ENCODE measurements at regions not wholly inside any gene's neighbourhood (a gene's known extent, or its start where the extent isn't known, plus 50 kb on each side); places are given as distances from the start of the nearest gene placed in this dataset.

DNA sequence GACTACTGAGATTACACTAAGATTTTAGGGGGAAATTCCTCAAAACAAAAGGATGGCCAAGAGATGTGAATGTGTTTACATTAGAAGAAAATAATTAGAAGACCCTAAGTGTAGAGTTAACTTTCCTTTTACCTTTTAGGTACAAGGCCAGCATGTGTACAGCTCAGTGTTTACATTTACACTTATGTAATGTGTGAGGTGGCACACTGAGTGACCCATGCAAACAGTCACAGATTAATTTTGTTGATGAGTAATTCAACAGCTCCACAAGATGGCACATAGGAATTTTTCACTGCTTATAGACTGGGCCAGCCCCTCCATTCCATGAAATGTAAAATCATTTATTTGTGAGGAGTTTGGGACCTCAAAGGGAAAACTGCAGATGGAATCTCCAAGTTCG lies 90.1 kb upstream of the SLC12A2 start:
- DNase-seq = no peak

DNA sequence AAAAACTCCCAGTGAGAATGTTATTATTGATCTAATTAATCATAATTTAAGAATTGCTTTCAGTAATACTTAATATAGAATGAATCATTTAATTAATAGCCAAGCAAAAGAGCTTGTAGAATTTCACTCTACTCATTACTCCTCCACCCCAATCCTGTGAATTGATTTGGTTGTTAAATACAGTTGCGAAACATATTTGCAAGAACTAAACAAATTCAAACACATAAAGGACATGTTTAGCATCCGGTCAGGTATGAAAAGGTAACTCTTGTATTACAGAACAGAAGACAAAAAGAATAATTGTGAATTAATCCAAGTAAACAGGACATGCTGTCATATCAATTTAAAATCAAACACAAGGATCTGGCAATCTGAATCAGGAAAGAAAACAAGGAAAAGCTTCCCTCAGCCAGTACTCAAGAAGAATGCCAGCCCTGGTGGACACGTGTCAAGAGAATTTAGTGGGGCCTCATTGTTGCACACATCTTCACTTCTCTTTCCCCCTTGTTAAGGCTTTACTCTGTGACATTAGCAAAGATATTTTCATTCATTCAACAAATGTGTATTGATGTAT lies 89.4 kb upstream of the SLC12A2 start:
- DNase-seq = no peak

DNA sequence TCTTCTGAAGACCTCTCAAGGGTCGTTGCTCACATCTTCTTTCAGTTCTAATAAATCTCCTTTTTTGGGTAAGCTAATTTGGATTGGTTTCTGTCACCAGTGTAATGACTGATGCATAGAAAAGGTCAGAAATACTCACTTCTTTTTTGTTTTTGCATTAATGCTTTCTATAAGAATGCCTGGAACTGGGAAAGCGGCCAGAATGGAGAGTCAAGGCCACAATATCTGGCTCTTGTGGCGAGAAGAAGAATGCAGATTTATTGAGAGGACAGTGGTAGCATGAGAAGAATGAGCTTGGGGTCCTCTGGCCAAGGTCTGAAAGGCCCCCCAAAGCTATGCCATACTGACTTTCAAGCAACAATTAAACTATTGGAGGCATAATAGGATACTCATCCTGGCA lies 88.0 kb upstream of the SLC12A2 start:
- DNase-seq = no peak

DNA sequence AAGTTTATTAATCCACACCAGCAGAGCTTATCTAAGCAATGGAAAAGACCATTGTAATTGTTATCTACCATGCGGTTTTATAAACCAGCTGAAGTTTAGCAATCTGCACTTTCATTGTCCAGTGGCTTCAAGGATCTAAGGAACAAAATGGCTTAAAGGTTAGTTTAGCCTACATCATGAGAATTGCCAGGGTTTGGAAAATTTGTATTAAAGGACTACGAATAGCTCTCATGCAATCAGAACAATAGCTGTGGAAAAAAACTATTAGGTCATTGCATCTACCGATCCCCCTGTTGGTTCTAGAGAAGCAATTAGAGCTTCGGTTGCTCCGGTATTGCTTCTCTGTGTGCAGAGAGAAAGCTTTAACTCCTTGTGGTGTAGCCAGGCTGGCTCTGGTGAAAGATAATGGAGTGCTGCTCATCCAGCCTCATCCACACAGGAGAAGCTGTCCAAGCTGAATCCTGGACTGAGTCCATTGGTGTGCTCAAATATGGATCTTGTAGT lies 86.3 kb upstream of the SLC12A2 start:
- DNase-seq = no peak

DNA sequence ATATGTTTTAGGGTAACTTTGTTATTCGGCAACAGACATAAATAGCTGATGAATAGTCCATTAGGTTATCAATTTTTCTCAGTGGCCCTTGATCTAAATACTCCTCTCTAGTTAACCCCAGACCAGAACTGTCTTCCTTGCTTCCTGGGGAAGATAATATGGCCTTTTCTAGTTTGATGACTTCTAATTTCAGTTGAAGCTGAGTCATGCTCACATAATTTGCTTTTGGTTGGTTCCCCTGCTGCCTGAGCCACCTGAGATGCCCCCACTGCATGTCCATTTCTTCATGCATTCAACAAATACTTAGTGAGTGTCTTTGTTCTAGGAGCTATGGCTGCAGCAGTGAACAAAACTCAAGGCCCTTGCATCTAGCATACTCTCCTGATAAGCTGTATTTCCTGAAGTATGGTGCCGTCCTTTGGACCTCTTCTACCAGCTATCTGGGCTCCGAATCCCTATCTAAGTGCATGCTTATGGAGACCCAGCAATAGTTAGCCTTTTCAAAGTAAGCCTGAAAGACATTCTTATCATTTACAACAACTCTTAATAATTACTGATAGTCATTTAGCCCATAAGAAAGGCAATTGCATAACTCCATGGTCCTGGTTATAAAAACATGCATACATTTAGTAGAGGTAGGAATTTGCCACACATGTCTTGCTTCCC lies 84.5 kb upstream of the SLC12A2 start:
- no peak for DNase-seq

DNA sequence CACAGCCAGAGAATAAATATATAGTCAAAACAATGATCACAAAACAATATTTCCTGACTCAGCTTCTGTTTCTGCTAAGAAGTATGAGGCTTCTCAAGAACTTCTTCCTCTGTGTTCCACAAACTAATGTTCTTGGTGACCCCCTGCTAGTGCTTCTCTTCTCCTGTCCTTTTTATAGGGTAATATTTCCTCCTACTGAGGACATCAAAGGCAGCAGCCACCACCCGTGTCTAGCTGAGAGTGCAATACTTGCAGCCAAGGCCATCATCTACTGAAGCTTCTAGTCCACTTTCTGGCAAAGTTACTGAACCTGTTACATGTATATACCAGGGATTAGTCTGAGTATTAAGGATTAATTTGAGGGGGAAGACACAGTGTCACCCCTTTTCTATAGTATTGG lies 83.7 kb upstream of the SLC12A2 start:
- DNase-seq = no peak

DNA sequence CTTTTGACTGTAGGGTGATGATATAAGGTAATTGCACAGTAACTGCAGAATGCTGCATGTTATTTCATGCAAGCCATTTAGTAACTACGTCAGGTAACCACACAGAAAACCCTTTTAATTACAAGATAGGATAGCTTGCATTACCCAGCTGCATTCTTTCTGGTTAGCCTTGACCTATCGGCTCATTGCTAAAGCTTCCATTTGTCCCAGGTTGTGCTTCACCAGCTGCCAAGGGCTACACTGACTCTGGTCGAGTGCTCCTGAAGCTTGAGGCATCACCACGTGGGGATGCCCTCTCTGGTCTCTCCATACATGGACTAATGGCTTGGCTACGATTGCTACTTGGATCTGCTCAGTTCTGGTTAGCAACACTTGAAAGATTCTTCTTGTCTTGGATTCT lies 81.1 kb upstream of the SLC12A2 start:
- DNase-seq = no peak

DNA sequence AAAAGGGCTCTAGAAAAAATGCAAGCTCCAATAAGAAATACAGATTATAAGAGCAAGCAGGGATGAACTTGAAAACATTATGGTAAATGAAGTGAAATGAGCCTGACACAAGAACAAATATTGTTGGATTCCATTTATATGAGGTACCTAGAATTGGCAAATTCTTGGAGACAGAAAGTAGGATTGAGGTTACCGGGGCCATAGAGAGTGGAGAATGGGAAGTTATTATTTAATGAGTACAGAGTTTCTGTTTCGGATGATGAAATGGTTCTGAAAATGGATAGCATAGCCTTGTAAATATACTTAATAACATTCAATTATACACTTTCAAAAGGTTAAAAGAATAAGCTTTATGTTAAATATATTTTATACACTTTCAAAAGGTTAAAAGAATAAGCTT lies 75.6 kb upstream of the SLC12A2 start:
- no peak for DNase-seq

DNA sequence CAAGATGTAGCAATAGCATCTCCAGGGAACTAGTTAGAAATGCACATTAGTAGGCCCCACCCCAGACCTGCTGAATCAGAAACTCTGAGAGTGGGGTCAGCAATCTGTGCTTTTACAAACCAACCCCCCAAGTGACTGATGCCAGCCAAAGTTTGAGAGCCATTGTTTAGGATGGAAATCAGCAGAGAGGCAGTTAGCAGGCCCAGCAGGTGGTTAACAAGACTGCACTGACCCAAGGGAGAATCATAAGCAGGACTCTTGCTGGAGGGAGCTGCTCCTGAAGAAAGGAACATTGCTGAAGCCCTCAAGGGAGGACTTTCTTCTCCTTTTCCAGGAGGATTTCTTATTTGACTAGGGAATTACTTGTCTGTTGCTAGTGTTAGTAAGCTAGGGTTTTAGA lies 74.2 kb upstream of the SLC12A2 start:
- peak in 1 of 2 experiments; percentile 39 for DNase-seq

DNA sequence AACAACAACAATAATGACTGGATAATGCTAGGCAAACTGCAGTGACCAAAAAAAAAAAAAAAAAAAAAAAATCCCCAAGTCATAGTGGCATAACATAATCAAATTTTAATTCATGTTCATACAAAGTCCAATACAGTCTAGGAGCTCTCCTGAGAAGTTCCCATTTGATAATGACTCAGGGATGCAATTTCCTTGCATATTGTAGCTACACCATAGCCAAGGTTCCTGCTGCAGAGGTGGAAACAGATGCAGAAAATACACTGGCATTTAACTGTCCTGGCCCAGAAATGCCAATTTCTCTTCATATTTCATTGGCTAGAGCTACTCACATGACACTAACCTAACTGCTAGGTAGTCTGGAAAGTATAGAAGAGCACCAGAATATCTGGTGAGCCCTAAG lies 72.2 kb upstream of the SLC12A2 start:
- no peak for DNase-seq

DNA sequence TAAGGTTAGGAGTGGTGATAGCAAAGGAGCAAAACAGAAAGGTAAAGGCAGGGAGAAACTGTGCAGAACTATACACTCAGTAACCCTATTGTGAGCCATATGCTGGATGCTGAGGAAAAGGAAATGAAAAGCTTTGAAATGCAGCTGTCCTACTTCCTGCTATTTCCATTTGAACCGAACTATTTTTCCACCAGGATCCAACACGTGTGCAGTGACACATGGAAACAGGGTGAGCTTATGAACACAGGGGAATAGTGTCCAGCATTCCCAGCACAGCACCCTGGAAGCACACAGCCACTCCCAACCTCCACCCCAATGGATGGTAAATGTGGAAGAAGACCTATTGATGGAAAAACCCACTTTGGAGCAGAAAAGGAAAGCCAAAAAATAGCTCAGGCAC lies 69.0 kb upstream of the SLC12A2 start:
- DNase-seq = peak in 1 of 2 experiments; percentile 8

DNA sequence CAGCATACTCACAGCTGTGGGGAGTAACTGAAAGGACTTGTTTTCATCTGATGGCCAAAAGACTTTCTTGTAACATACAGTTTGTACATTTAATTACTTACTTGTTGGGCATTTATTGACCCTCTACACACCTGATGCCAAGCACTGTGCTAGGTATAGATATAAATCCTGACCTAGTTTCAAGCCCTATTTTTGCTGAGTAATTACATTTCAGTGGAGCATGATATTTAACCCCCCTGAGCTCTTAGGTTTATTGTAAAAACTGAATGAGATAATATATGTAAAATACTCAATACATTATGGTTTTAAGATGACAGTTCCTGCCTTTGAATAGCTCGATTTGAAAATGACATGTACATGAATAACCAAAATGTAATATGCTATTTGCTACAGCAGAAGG lies 68.1 kb upstream of the SLC12A2 start:
- no peak for DNase-seq

DNA sequence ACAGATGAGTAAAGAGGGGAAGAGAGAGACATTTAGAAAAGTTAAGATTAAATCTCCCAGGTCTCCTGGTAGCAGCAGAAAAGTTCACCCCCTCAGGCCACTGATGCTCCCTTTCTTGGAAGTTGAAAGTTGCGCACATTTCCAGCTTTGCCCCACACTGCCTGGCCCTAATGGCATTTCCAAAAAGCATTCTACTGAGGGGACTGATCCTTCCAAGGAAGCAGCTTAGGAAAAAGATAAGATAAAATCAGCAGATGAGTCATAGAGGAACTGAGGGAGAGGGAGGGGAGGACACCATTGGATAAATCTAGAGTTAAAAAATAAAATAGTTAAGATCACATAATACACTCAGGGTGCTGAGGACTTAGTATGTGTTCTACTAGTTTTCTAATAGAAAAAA lies 67.6 kb upstream of the SLC12A2 start:
- no peak for DNase-seq

DNA sequence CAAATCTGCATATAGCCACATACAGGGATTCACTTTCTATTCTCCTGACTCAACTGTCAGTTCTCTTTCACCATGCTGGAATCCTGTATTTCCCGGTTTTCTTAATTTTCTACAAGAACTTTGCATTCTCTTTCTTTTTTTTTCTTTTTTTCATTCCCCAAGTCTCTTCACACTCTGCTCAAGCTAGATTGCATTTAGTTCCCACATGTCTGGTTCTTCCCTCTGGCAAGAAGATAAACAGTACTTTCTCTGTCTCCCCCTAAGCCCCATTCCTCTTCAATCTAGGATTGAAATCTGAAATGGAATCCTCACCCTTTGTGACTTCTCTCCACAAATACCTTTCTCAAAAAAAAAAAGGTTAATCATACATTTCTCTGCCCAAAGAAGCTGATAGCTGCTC lies 64.2 kb upstream of the SLC12A2 start:
- no peak for DNase-seq

DNA sequence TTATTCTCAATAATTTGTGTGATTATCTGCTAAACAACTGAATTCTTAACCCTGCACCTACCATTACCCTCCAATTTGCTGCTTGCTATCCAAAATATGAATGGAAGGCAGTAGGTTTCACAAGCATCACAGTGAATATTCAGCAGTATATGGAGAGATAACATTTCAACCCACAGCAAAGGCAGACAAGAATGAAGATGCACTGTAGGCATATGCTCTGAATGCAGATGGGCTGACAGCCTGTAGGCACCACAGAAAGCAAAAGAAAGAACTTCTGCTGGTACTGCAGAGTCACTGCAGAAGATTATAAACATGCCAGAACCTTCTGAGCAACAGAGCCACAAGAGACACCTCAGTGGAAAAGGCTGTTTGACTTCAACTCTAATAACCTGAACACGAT lies 63.6 kb upstream of the SLC12A2 start:
- no peak for DNase-seq

DNA sequence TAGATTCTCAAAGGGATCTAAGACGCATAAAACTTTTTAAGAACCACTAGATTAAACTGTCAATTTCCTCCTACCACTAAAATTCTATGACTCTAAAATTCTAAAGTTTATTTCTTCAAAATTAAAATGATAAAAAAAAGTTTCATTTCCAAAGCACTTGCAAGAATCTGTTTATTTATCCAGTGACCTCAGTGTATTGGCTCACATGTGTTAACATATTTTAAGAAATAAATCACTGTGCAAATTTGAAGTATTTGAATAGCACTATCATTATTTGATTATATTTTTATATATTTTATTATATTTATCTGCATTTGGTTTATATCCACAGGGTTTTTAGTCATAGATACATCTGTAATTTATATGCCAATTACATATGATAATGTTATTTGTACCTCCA lies 62.2 kb upstream of the SLC12A2 start:
- DNase-seq = no peak
